ENCODE measurements at regions not wholly inside any gene's neighbourhood (a gene's known extent, or its start where the extent isn't known, plus 50 kb on each side); places are given as distances from the start of the nearest gene placed in this dataset.

GRCh38 chr1:99185196-99185595 lies 79.1 kb upstream of the PLPPR4 start:
- no peaks in the 10 kb centered on the region for H3K79me1 ChIP-seq (ENCODE audit: low read depth, low read length)
- no peak overlapping the region for H3K56ac ChIP-seq (replicated peaks; ENCODE audit: insufficient read length, low read depth, low read length)
- WGBS, 2 experiments (ENCODE audit: extremely low coverage in 1 of 2, insufficient coverage in 1 of 2, insufficient read length in 1 of 2, insufficient replicate concordance in 2 of 2, low coverage in 1 of 2, low lambda C conversion rate in 2 of 2, missing lambda C conversion rate in 1 of 2), result 86% methylated on average over 3 of the region's 3 CpGs; no CpG with 5 or more reads in 1 of the 2 experiments
- H3K23ac ChIP-seq (ENCODE audit: insufficient read length), result no peak overlapping the region
- ChIA-PET CTCF (ENCODE audit: partially characterized antibody) (interaction anchor here (1.1 to 1.6 kb wide), 5 partner anchors 11 to 503 kb away, joined by 3 to 4 read pairs (median 4); no protein-coding TSS in a partner anchor), POLR2A (ENCODE audit: partially characterized antibody) (no interaction called here)
- H3K4me2 ChIP-seq (ENCODE audit: insufficient read depth in 1 of 2, low read depth in 2 of 2, low read length in 2 of 2), result no peak overlapping the region
- no peaks in the 10 kb centered on the region for H3K36me3 ChIP-seq (ENCODE audit: control insufficient read depth in 2 of 4, insufficient read depth in 4 of 4, low read length in 3 of 4)
- H4K5ac ChIP-seq (ENCODE audit: insufficient read length, low read depth, low read length), result no peak overlapping the region
- FAIRE-seq, result no peak
- no peak overlapping the region for H3K4me3 ChIP-seq (ENCODE audit: extremely low read depth in 1 of 4, insufficient read depth in 2 of 4, low read depth in 3 of 4, low read length in 4 of 4)
- no peaks in the 10 kb centered on the region for H3K4me1 ChIP-seq (replicated peaks in 1 of 4; ENCODE audit: control insufficient read depth in 3 of 4, insufficient read depth in 4 of 4, low read length in 3 of 4)
- no peaks in the 10 kb centered on the region for H3K79me2 ChIP-seq (ENCODE audit: control insufficient read depth in 1 of 2, insufficient read depth in 2 of 2, low read length in 2 of 2)
- H3K23me2 ChIP-seq (ENCODE audit: low read depth, low read length), result no peaks in the 10 kb centered on the region
- H2BK12ac ChIP-seq (ENCODE audit: low read depth, low read length), result no peak overlapping the region
- H2AFZ ChIP-seq (ENCODE audit: low read length), result no peak overlapping the region
- H3K9me3 ChIP-seq (ENCODE audit: insufficient read depth in 2 of 2, low read depth in 1 of 2, low read length in 1 of 2), result no peaks in the 10 kb centered on the region
- peaks cover 0 to 1% (median 0%) of the 10 kb centered on the region in 4 experiments; a peak in 1 of 7 replicates for H3K27me3 ChIP-seq (replicated peaks in 1 of 4; ENCODE audit: control insufficient read depth in 3 of 4, extremely low read depth in 1 of 4, insufficient read depth in 3 of 4, low read length in 3 of 4)
- no peak for TF ChIP-seq CTCF (IDR thresholded peaks at IDR 0.05; ENCODE audit: control extremely low read depth in 1 of 3, insufficient read depth in 1 of 3, low read depth in 1 of 3, low read length in 3 of 3)
- TF ChIP-seq SP4 (IDR thresholded peaks at IDR 0.05; ENCODE audit: low read length), result no peak
- no peak overlapping the region for H4K91ac ChIP-seq (replicated peaks; ENCODE audit: insufficient read length, low read length)
- H2BK5ac ChIP-seq (ENCODE audit: low read depth, low read length), result no peak overlapping the region
- no peak overlapping the region for H3K14ac ChIP-seq (ENCODE audit: insufficient read length)
- H3K27ac ChIP-seq (ENCODE audit: low read depth, low read length), result no peak overlapping the region
- no peak overlapping the region for H2BK120ac ChIP-seq (replicated peaks; ENCODE audit: low read depth, low read length)
- no peak overlapping the region for H3K18ac ChIP-seq (ENCODE audit: extremely low read depth, low read length)
- H3K9ac ChIP-seq (replicated peaks in 1 of 4; ENCODE audit: extremely low read depth in 1 of 4, low read depth in 3 of 4, low read length in 3 of 4), result no peak overlapping the region
- H4K20me1 ChIP-seq (replicated peaks in 1 of 2; ENCODE audit: control insufficient read depth in 1 of 2, insufficient read depth in 2 of 2, low read length in 2 of 2), result no peaks in the 10 kb centered on the region
- H3K4ac ChIP-seq (replicated peaks; ENCODE audit: insufficient read length, low read depth, low read length), result no peak overlapping the region
- no peak overlapping the region for H2BK15ac ChIP-seq (ENCODE audit: low read length)
- no peak overlapping the region for H2AK5ac ChIP-seq (ENCODE audit: low read depth, low read length)
- no peak overlapping the region for H4K8ac ChIP-seq (ENCODE audit: extremely low read depth, insufficient read depth, low read length)
- DNase-seq (ENCODE audit: low read depth in 1 of 2, low spot score in 2 of 2), result no peak
- no peak overlapping the region for H2BK20ac ChIP-seq (ENCODE audit: low read length)
